ENCODE measurements at regions not wholly inside any gene's neighbourhood (a gene's known extent, or its start where the extent isn't known, plus 50 kb on each side); places are given as distances from the start of the nearest gene placed in this dataset.

- H3K9me3 Mint-ChIP-seq: no peaks in the 10 kb centered on the region
- no peak for ATAC-seq
- no peaks in the 10 kb centered on the region for H3K4me1 Mint-ChIP-seq (ENCODE audit: low read depth)
- no peaks in the 10 kb centered on the region for H3K36me3 Mint-ChIP-seq (ENCODE audit: insufficient read depth)
- DNase-seq: no peak
- H3K4me3 Mint-ChIP-seq: no peak overlapping the region
- H3K27me3 Mint-ChIP-seq (ENCODE audit: low read depth): peaks cover 5% of the 10 kb centered on the region
These were observed 280.3 kb downstream of the XXYLT1 start for GRCh38 chr3:194990454-194991337.

GRCh38 chr3:194991338-194991654, 279.7 kb downstream of the XXYLT1 start:
- ATAC-seq: no peak
- no peak for DNase-seq
- Mint-ChIP-seq H3K4me3 (no peak overlapping the region), H3K4me1 (ENCODE audit: low read depth) (no peaks in the 10 kb centered on the region), H3K9me3 (no peaks in the 10 kb centered on the region), H3K36me3 (ENCODE audit: insufficient read depth) (no peaks in the 10 kb centered on the region), H3K27me3 (ENCODE audit: low read depth) (peaks cover 5% of the 10 kb centered on the region)

- ATAC-seq: no peak
- no peak overlapping the region for H3K4me3 Mint-ChIP-seq
- H3K36me3 Mint-ChIP-seq (ENCODE audit: insufficient read depth): no peaks in the 10 kb centered on the region
- H3K4me1 Mint-ChIP-seq (ENCODE audit: low read depth): no peaks in the 10 kb centered on the region
- no peak for DNase-seq
- H3K27me3 Mint-ChIP-seq (ENCODE audit: low read depth): peaks cover 5% of the 10 kb centered on the region
- H3K9me3 Mint-ChIP-seq: no peaks in the 10 kb centered on the region
These were observed 277.1 kb downstream of the XXYLT1 start for GRCh38 chr3:194993896-194994295.

DNA sequence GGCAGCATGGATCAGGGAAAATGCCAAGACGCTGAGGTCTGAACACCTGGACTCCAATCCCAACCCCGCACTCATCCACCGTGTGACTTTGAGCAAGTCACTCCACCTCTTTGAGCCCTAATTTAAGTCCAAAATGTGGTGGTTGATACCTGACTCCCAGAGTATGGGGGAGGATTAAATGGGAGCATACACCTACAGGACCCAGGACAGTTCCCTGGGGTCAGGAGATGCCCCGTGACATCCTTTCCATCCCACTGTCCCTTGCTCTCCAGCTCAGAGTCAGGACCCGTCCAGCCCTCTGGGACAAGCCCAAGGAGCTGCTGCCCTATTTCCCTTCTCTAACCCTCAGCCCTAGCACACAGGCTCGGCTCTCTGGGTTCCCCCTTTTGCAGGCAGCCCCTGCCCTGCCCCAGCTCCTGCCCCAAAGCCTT, 276.4 kb downstream of the XXYLT1 start:
- H3K4me3 Mint-ChIP-seq: no peak overlapping the region
- ATAC-seq: no peak
- no peaks in the 10 kb centered on the region for H3K9me3 Mint-ChIP-seq
- H3K27me3 Mint-ChIP-seq (ENCODE audit: low read depth): peaks cover 5% of the 10 kb centered on the region
- no peak for DNase-seq
- no peaks in the 10 kb centered on the region for H3K36me3 Mint-ChIP-seq (ENCODE audit: insufficient read depth)
- no peaks in the 10 kb centered on the region for H3K4me1 Mint-ChIP-seq (ENCODE audit: low read depth)

- Mint-ChIP-seq H3K9me3 (no peaks in the 10 kb centered on the region), H3K4me3 (no peak overlapping the region), H3K4me1 (ENCODE audit: low read depth) (no peaks in the 10 kb centered on the region), H3K27me3 (ENCODE audit: low read depth) (peaks cover 3% of the 10 kb centered on the region), H3K36me3 (ENCODE audit: insufficient read depth) (no peaks in the 10 kb centered on the region)
- DNase-seq (no peak), ATAC-seq (no peak)
These were observed 275.6 kb downstream of the XXYLT1 start for GRCh38 chr3:194995334-194995733.

- Mint-ChIP-seq H3K36me3 (ENCODE audit: insufficient read depth) (no peaks in the 10 kb centered on the region), H3K9me3 (no peaks in the 10 kb centered on the region), H3K27me3 (ENCODE audit: low read depth) (no peaks in the 10 kb centered on the region), H3K4me3 (no peak overlapping the region), H3K4me1 (ENCODE audit: low read depth) (no peaks in the 10 kb centered on the region)
- no peak for ATAC-seq
- DNase-seq: no peak
These were observed 275.0 kb downstream of the XXYLT1 start for GRCh38 chr3:194995922-194996321.

DNA sequence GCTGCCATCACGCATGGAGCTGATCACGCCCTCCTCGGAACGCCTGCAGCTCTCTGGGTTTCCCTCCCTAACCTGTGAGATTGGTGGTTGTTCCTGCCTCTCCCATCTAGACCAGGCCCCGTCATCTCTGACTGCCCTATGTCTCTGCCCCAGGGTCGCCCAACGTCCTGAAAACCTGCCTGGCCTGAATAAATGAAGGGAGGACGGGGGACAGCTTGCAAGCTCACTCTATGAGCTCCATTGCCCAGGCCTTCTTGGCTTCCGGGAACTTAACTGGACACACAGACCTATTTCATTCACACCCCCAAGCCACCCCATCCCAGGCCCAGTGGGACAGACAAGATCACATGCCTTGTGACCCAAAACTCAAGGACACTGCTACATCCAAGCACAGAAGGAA, 274.2 kb downstream of the XXYLT1 start:
- Mint-ChIP-seq H3K4me3 (no peak overlapping the region), H3K4me1 (ENCODE audit: low read depth) (no peaks in the 10 kb centered on the region), H3K27me3 (ENCODE audit: low read depth) (no peaks in the 10 kb centered on the region), H3K9me3 (no peaks in the 10 kb centered on the region), H3K36me3 (ENCODE audit: insufficient read depth) (no peaks in the 10 kb centered on the region)
- no peak for ATAC-seq
- DNase-seq: no peak

DNA sequence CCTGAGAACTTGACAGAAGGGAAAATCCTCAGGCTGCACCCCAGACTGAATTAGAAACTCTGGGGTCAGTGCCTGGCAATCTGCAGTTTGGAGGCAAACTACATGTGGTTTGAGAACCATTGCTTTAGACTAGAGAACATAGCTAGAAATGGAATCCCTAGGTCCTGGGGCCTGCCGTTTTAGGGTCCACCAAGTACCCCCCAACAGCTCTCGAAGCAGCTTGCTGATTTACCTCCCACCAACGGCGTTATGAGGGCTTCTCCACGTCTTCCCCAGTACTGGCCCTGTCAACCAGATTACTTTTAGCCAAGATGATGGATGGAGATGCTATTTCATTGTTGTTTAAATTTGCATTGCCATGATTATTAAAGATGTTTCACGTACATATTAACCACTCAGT, 272.5 kb downstream of the XXYLT1 start:
- Mint-ChIP-seq H3K4me1 (ENCODE audit: low read depth) (peaks cover 2% of the 10 kb centered on the region), H3K4me3 (no peak overlapping the region), H3K36me3 (ENCODE audit: insufficient read depth) (no peaks in the 10 kb centered on the region), H3K9me3 (no peaks in the 10 kb centered on the region), H3K27me3 (ENCODE audit: low read depth) (peaks cover 4% of the 10 kb centered on the region)
- DNase-seq (no peak), ATAC-seq (no peak)

DNA sequence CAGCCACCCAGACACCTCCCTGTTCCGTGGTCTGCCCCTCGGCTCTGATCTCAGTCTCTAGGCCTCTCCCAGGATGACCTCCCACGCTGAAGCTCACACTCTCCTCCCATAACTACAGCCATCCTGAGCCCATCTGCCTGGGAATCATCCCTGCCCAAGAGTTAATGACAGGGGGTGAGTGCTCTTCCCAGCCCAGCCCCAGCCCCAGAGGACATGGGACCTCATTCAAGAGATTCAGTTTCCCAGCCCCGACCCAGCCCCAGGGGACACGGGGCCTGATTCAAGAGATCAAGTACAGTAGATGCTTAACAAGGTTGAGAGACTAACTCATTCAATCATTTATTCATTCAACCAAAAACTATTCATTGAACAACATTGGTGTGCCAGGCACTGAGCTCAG, 272.0 kb downstream of the XXYLT1 start:
- no peak for DNase-seq
- ATAC-seq: no peak
- Mint-ChIP-seq H3K9me3 (no peaks in the 10 kb centered on the region), H3K4me3 (no peak overlapping the region), H3K27me3 (ENCODE audit: low read depth) (peaks cover 9% of the 10 kb centered on the region), H3K36me3 (ENCODE audit: insufficient read depth) (no peaks in the 10 kb centered on the region), H3K4me1 (ENCODE audit: low read depth) (peaks cover 2% of the 10 kb centered on the region)

GRCh38 chr3:194999491-194999890, 271.5 kb downstream of the XXYLT1 start:
- ATAC-seq: no peak
- Mint-ChIP-seq H3K9me3 (no peaks in the 10 kb centered on the region), H3K4me1 (ENCODE audit: low read depth) (peaks cover 2% of the 10 kb centered on the region), H3K27me3 (ENCODE audit: low read depth) (peaks cover 9% of the 10 kb centered on the region), H3K4me3 (no peak overlapping the region), H3K36me3 (ENCODE audit: insufficient read depth) (no peaks in the 10 kb centered on the region)
- no peak for DNase-seq

- peaks cover 9% of the 10 kb centered on the region for H3K27me3 Mint-ChIP-seq (ENCODE audit: low read depth)
- H3K4me3 Mint-ChIP-seq: no peak overlapping the region
- DNase-seq: no peak
- ATAC-seq: no peak
- peaks cover 2% of the 10 kb centered on the region for H3K4me1 Mint-ChIP-seq (ENCODE audit: low read depth)
- no peaks in the 10 kb centered on the region for H3K9me3 Mint-ChIP-seq
- no peaks in the 10 kb centered on the region for H3K36me3 Mint-ChIP-seq (ENCODE audit: insufficient read depth)
These were observed 269.7 kb downstream of the XXYLT1 start for GRCh38 chr3:195001261-195001660.

- ATAC-seq: peak in 1 of 2 donors; percentile 57
These were observed 268.7 kb downstream of the XXYLT1 start for GRCh38 chr3:195001961-195002861.

GRCh38 chr3:195003006-195003892, 267.7 kb downstream of the XXYLT1 start:
- ATAC-seq: no peak
- Mint-ChIP-seq H3K4me1 (ENCODE audit: low read depth) (peaks cover 2% of the 10 kb centered on the region), H3K27me3 (ENCODE audit: low read depth) (peaks cover 9% of the 10 kb centered on the region), H3K36me3 (ENCODE audit: insufficient read depth) (no peaks in the 10 kb centered on the region), H3K4me3 (no peak overlapping the region), H3K9me3 (no peaks in the 10 kb centered on the region)
- no peak for DNase-seq

More at GRCh38 chr3:195001961-195002861, 268.7 kb downstream of the XXYLT1 start:
- Mint-ChIP-seq H3K27me3 (ENCODE audit: low read depth) (peaks cover 9% of the 10 kb centered on the region), H3K9me3 (no peaks in the 10 kb centered on the region), H3K36me3 (ENCODE audit: insufficient read depth) (no peaks in the 10 kb centered on the region), H3K4me1 (ENCODE audit: low read depth) (peaks cover 2% of the 10 kb centered on the region), H3K4me3 (no peak overlapping the region)
- no peak for DNase-seq

- H3K4me1 Mint-ChIP-seq (ENCODE audit: low read depth): peaks cover 2% of the 10 kb centered on the region
- H3K27me3 Mint-ChIP-seq (ENCODE audit: low read depth): peaks cover 9% of the 10 kb centered on the region
- DNase-seq: no peak
- ATAC-seq: no peak
- H3K9me3 Mint-ChIP-seq: no peaks in the 10 kb centered on the region
- H3K4me3 Mint-ChIP-seq: no peak overlapping the region
- H3K36me3 Mint-ChIP-seq (ENCODE audit: insufficient read depth): no peaks in the 10 kb centered on the region
These were observed 267.1 kb downstream of the XXYLT1 start for GRCh38 chr3:195003893-195004289.

Measured in activated T-cell treated with anti-CD3 and anti-CD28 coated beads, Interleukin-2, amount 50 U/mL, for 4 hours (primary cell).